GM21529 (cell line): ENCODE measurements at regions not wholly inside any gene's neighbourhood (a gene's known extent, or its start where the extent isn't known, plus 50 kb on each side); places are given as distances from the start of the nearest gene placed in this dataset.

Experiments
- ATAC-seq: cut with Tn5 transposase; IDR thresholded peaks from one replicate; pipeline ENCODE4 v1.9.1; 2021; ENCODE audit not compliant: unreplicated experiment

DNA sequence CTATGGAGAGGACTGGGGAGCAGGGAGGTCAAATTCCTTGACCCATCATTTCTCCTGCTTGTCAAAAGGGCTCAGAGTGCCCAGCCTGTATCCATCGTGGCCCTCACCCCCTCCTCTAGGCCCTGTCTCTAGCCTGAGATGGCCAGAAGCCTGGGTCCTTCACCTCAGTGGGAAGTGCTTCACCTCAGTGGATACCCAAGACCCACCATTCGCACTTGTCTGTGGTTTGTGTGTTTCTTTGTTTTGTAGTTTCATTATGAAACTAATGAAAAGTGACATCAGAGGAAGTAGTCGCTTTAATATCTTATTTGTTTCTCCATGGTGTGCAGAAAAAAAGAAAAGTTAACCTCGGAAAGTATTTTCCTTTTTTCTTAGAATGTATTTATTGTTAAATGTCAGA, 194.0 kb upstream of the CADM1 start:
- ATAC-seq, result no peak

DNA sequence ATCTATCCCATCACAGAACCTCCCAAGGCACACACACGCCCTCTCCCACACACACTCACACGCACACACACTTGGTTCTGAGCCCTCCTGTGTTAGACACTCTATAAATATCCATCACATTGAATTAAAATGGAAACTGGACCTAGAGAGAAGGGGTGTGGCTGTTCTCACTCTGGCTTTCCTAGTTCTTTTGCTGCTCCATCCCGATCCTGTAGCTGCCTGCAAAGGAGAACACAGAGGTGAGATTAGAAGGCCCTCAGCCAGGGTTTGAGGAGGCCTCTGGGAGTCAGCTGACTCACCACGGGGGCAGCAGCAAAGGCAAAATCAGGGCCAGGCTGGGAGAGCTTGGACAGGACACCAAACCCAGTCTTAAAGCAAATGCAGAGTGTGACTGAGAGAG, 192.3 kb upstream of the CADM1 start:
- ATAC-seq, result no peak

DNA sequence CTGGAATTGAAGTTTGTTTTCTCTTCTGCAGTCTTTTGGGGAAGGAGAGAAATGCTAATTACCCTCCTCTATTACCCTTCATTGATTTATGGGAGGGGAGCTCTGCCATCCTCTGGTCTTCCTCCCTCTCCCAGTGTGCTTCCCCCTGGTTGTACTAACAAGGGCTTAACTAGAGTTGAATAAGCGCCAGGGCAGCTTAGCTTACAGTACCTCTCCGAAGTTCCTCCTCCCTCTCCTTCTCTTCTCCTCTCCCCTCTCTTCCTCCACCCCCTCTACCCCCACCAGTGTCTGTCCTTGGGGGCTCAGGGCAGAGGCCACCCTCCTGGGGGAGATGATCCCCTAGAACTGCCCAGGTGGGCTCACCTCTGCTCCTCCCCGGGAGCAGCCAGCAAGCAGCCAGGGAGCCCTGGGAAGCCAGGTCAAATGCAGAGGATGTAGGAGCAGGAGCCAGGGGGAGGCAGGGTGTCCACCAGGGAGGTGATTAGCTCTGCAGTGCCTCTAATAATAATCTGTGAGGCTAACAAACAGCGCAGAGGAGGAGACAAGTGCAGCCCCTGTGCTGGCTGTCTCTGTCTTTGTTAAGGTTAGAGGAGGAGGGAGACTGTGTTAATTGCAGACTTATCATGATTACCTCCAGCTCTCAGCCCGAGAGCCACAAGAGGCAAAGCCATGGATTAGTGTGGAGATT, 191.6 kb upstream of the CADM1 start:
- ATAC-seq, result no peak

GRCh38 chr11:115693002-115693401, 188.8 kb upstream of the CADM1 start:
- ATAC-seq, result no peak

- ATAC-seq, result no peak
Observed at GRCh38 chr11:115691030-115691429, 186.8 kb upstream of the CADM1 start.

GRCh38 chr11:115687934-115688333, 183.7 kb upstream of the CADM1 start:
- no peak for ATAC-seq

DNA sequence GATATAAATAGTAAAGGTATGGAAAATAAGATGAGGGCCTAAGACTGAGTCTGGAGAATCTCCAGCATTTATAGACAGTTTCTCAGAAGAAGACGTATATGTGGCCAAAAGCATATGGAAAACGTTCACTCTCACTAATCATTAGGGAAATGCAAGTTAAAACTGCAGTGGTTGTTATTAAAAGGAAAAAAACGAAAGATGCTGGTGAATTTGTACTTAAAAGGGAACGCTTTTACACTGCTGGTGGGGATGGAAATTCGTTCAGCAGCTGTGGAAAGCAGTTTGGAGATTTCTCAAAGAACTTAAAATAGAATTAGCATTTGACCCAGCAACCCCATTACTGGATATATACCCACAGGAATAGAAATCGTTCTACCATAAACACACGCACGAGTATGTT, 180.5 kb upstream of the CADM1 start:
- no peak for ATAC-seq

DNA sequence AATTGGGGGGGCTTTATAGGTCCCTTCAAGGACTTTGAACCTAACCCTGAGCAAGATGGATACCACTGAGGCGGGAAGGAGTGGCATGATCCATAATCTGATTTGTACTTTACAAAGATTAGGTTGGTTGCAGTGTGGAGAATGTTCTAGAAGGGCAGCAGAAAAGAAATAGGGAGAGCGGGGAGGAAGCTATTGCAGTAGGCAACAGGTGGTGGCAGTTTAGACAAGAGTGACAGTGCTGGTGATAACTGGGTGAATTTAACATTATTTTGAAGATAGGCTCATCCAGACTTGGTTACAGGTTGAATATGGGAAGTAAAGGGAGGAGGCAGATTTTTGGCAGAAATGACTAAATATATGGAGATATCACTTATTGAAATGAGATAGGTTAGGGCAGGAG, 179.9 kb upstream of the CADM1 start:
- no peak for ATAC-seq

DNA sequence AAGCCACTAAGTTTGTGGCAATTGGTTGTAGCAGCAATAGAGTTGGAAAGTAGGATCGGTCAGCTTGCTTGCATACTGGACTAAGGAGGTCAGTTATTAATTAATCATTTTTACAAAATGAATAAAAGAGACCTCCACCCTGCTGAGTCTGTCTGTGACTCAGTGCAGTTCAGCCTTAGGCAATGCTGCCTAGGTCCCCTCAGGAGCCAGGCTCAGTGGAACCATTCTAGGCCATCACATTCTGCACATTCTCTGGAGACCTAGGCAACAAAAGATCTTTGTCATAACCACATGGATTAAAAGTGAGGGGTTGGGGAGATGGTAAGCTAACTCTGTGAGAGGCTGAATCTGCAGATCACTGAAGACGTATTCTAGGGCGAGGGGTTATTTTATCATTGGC, 178.7 kb upstream of the CADM1 start:
- ATAC-seq, result no peak

- no peak for ATAC-seq
Observed at GRCh38 chr11:115682101-115682500, 177.9 kb upstream of the CADM1 start.

DNA sequence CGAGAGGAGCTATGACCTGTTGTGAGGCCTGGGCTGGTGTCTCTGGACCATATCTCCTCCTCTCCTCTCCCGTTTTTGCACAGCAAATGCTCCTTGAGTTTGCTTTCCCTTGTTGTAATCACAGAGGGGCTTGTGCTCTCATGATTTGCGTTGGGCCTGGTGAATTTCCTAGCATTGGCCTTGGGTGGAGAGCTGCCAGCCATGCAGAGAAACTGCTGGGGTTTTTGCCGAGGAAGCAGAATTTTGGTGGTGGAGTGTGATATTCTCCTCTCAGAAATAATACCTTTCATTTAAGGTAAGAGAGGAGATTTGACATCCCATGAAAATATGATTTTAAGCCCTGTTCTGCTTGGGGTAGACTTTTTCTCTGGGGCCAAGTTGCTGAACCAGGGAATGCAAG, 175.7 kb upstream of the CADM1 start:
- no peak for ATAC-seq

GRCh38 chr11:115678942-115679341, 174.7 kb upstream of the CADM1 start:
- ATAC-seq, result no peak

DNA sequence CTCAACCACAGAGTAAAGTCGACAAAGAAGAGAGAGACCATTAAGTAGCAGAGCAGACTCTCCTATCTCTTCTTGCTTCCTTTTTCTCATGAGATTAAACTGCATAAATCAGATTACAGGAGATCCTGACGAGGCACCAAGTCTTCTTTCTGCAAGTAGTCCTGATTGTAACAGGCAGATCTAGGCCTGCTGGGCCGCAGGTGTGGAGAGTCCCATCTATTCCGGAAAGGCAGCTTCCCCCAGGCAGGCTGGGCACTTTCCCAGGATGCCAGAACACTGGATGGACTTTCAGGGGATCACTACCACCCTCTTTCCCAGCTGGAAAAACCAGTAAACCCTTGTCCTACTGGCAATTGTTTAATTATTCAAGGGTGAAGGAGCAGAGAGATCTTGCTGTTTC, 173.0 kb upstream of the CADM1 start:
- ATAC-seq, result no peak

GRCh38 chr11:115676768-115677167, 172.6 kb upstream of the CADM1 start:
- ATAC-seq, result no peak

GRCh38 chr11:115676206-115676605, 172.0 kb upstream of the CADM1 start:
- ATAC-seq, result no peak

DNA sequence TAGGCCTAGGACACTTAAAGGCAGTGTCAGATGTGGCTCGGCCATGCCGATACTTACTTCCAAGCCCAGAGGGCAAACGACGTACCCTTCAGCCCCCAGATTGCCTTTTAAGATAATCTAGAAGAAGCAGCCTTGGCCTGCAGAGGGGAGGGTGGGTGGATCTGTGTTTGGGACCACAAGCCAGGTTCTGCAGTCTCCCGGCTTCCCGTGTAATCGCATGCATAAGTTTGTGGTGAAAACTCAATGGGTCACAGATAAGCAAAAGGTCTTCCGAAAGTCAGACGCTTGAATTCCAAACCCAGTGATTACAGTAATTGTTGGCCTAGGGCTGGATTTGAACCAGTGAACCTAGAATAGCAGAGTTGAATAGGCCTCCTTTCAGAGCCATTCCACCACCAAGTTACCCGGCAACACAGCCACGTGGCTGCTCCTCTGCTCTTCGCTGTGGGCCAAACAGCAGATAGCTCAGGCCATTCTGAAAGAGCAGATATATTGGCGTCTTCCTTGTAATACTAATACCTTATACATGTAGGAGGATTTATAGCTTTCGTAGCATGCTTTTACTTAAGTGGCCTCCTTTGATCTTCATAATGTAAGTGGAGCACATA, 170.8 kb upstream of the CADM1 start:
- no peak for ATAC-seq

DNA sequence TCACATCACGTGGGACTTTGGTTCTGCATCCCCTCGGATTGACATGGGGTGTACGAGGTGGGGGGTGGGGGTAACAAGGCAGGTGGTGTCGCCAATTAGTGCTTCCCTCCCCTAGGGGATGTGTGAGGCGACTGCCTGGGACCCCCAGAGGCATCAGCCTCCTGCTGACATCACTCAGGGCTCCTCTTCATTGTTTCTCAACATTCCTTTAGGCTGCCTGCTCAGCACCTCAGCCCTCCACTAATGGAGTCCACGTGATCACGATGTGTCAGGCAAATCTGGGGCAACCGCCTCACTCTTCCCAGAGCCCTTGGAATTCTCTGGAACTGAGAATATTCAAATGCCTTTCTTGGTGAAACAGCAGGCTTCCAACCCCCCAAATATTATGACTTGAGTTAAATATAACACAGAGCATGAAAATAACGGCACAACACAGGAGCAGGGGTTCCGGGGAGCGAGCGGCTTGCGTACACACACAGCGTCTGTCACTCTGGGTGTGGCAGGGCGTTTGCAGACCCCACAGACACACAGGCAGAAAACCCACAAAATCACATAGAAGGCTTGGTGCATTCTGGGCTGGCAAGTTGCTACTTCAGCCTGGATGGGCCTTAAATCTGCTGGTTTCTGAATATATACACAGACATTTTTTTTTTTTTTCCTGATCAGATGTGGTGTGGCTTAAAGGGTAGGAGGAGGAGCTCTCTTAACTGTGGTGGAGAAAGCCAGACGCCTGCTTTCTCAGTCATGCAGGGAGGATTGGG, 170.1 kb upstream of the CADM1 start:
- ATAC-seq, result no peak

- no peak for ATAC-seq
Observed at GRCh38 chr11:115673720-115674119, 169.5 kb upstream of the CADM1 start.

- no peak for ATAC-seq
Observed at GRCh38 chr11:115672999-115673411, 168.8 kb upstream of the CADM1 start.

DNA sequence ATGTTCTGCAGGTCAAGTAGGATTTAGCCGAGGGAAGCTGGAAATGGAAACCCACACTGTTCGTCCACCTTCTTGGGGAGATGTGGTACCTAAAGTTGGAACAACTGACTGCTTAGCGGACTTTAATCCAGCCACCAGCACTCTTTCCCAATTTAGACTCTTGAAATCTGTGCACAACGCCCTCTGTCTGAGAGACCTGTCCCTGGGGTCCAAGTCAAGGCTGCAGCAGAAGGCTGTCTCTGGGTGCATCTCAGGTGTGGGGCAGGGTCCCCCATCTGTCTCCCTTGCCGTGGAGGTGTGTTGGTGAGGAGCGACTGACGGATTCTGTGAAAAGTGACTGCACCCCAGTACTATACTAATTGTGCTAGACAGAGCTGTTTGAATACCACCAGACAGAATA, 168.2 kb upstream of the CADM1 start:
- ATAC-seq, result no peak

DNA sequence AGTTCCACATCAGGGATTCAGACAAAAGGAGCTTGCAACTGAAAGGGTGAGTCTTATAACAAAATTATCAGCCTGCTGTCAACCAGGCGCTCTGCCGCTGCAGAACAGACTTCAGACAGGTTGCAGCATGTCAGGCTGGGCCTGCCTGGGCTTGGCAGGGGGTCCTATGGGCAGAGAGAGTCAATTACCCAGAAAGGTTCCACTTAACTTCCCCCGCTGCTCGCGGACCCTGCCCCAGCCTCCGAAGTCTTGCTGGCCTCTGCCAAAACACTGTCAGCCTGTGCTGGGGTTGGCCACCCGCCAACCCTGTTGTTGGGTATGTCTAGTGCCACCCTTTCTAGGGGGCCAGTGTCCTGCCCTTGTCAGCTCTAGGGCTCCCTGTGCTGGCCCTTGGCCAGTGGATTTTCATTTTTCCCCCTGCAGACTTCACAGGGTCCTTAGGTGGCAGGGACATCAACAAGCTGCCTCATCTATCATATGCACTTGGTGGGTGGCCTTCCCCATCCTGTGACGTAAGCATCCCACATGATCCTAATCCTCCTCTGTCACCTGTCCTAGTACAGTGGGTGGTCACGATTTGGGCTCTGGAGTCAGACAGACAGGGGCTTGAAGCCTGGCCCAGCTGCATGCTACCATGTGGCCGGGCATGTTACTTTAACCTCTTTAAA, 166.5 kb upstream of the CADM1 start:
- ATAC-seq, result no peak

DNA sequence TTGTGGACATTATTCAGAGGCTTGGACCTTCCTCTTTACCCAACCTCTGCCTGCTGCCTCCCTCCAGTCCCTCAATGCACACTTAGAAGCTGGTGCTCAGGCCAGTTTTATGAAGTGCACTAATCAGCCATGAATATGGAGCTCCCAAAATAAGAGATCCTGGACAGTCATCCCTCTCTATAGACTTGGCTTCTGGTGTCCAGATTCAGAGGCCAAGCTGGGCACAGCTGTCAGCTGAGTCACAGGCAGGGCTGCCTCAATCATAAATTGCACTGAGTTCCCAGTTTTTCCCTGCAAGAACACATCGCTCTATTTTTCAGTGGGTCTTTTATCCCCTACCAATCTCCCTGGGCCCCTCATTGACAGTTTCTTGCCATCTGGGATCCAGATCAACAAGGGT, 161.7 kb upstream of the CADM1 start:
- no peak for ATAC-seq
